Prostate gland (tissue), 2 donors: ENCODE measurements at regions not wholly inside any gene's neighbourhood (a gene's known extent, or its start where the extent isn't known, plus 50 kb on each side); places are given as distances from the start of the nearest gene placed in this dataset.

ENCODE experiments used
- DNase-seq: peaks from one replicate; pipeline ENCODE4 v3.0.0-alpha.2; 2019; ENCODE audit warnings: low spot score
- H3K27ac ChIP-seq, 2 donors: fragments of 200-600 bp; sonication (generic); 2 replicates each; pipeline ENCODE4 v1.5.1; 2017 to 2019
- H3K27me3 ChIP-seq: fragments of 200-600 bp; sonication (generic); replicated peaks from 2 replicates; pipeline ENCODE4 v1.5.1; 2019; ENCODE audit not compliant: insufficient read depth
- H3K36me3 ChIP-seq, 2 donors: fragments of 200-600 bp; sonication (generic); 1 replicate in 1 of 2; 2 replicates in 1 of 2; pipeline versions ENCODE4 v1.5.1 to v1.8.1; 2017 to 2019
- H3K4me1 ChIP-seq: fragments of 200-600 bp; sonication (generic); replicated peaks from 2 replicates; pipeline ENCODE4 v1.5.1; 2019
- H3K4me3 ChIP-seq, 2 donors: fragments of 200-600 bp; sonication (generic); 2 replicates each; pipeline ENCODE4 v1.5.1; 2017 to 2019
- H3K9me3 ChIP-seq: fragments of 200-600 bp; sonication (generic); 2 replicates; pipeline ENCODE4 v1.5.1; 2017
- CTCF ChIP-seq, 4 experiments: fragments of 200-600 bp in 2 of 4; fragments of 450-650 bp in 2 of 4; sonication (generic) in 2 of 4; IDR thresholded peaks; 1 replicate in 3 of 4; 2 replicates in 1 of 4; pipeline ENCODE4 v1.5.1; 2016 to 2019; ENCODE audit warnings: antibody characterized with exemption in 4 of 4, mild to moderate bottlenecking in 2 of 4, moderate library complexity in 2 of 4
- POLR2A ChIP-seq: fragments of 450-650 bp; IDR thresholded peaks from one replicate; pipeline ENCODE4 v1.6.1; 2016; ENCODE audit warnings: antibody characterized with exemption, mild to moderate bottlenecking
- POLR2AphosphoS5 ChIP-seq: sonication (generic); formaldehyde crosslinking; IDR thresholded peaks from one replicate; pipeline ENCODE4 v1.6.1; 2017; ENCODE audit warnings: antibody characterized with exemption
- WGBS: methylation state at CpG from one replicate; pipeline ENCODE4 v1.1.5; 2018; 5-methylcytosine and 5-hydroxymethylcytosine counted together
- intact Hi-C: fragments of 100-400 bp; cut with DNase I; formaldehyde crosslinking; loops from one replicate; pipeline ENCODE4 v1.14.2; 2022

- TF ChIP-seq CTCF (IDR thresholded peaks at IDR 0.05) (no peak), POLR2AphosphoS5 (no peak), POLR2A (no peak)
- no peak overlapping the region for H3K27ac ChIP-seq
Measured at GRCh38 chr5:90022002-90022710, 387.4 kb downstream of the CETN3 start.

GRCh38 chr5:90020575-90021538 lies 388.7 kb downstream of the CETN3 start:
- no peaks in the 10 kb centered on the region for H3K27me3 ChIP-seq
- TF ChIP-seq POLR2AphosphoS5, result peak; percentile 52
- no peak for TF ChIP-seq POLR2A
- WGBS, result 46% methylated on average over 5 of the region's 5 CpGs
- no peak for DNase-seq
- no peak overlapping the region for H3K27ac ChIP-seq
- no peak overlapping the region for H3K4me3 ChIP-seq
- no peaks in the 10 kb centered on the region for H3K4me1 ChIP-seq
- H3K36me3 ChIP-seq, result no peaks in the 10 kb centered on the region
- H3K9me3 ChIP-seq, result no peaks in the 10 kb centered on the region
- intact Hi-C loops, result no loop called here

More at GRCh38 chr5:90022002-90022710, 387.4 kb downstream of the CETN3 start:
- H3K36me3 ChIP-seq, result no peaks in the 10 kb centered on the region
- H3K4me1 ChIP-seq, result no peaks in the 10 kb centered on the region
- H3K4me3 ChIP-seq, result no peak overlapping the region
- H3K27me3 ChIP-seq, result no peaks in the 10 kb centered on the region
- intact Hi-C loops, result no loop called here
- no peaks in the 10 kb centered on the region for H3K9me3 ChIP-seq
- WGBS, result 67% methylated on average over 1 of the region's 1 CpG
- no peak for DNase-seq

- Histone ChIP-seq H3K36me3 (no peaks in the 10 kb centered on the region), H3K4me1 (no peaks in the 10 kb centered on the region), H3K27me3 (no peaks in the 10 kb centered on the region), H3K9me3 (no peaks in the 10 kb centered on the region), H3K4me3 (no peak overlapping the region), H3K27ac (no peak overlapping the region)
- no peak for TF ChIP-seq CTCF (IDR thresholded peaks at IDR 0.05)
- TF ChIP-seq POLR2A, result no peak
- no peak for TF ChIP-seq POLR2AphosphoS5
- no peak for DNase-seq
- WGBS, result 78% methylated on average over 3 of the region's 3 CpGs
- intact Hi-C loops, result no loop called here
Measured at GRCh38 chr5:90017239-90017638, 392.3 kb downstream of the CETN3 start.

GRCh38 chr5:90015584-90016018 lies 394.0 kb downstream of the CETN3 start:
- TF ChIP-seq POLR2A, result no peak
- Histone ChIP-seq H3K9me3 (no peaks in the 10 kb centered on the region), H3K36me3 (no peaks in the 10 kb centered on the region), H3K4me1 (no peaks in the 10 kb centered on the region), H3K4me3 (no peak overlapping the region), H3K27ac (no peak overlapping the region), H3K27me3 (no peaks in the 10 kb centered on the region)
- 67% methylated on average over 3 of the region's 3 CpGs for WGBS
- intact Hi-C loops, result no loop called here
- DNase-seq, result no peak

- Histone ChIP-seq H3K27me3 (no peaks in the 10 kb centered on the region), H3K4me1 (no peaks in the 10 kb centered on the region), H3K36me3 (no peaks in the 10 kb centered on the region), H3K9me3 (no peaks in the 10 kb centered on the region), H3K4me3 (no peak overlapping the region), H3K27ac (no peak overlapping the region)
- TF ChIP-seq CTCF (IDR thresholded peaks at IDR 0.05) (no peak), POLR2AphosphoS5 (no peak)
- intact Hi-C loops, result no loop called here
- DNase-seq, result no peak
Measured at GRCh38 chr5:90014420-90014819, 395.1 kb downstream of the CETN3 start.
